Endothelial cell of umbilical vein (primary cell): ENCODE measurements at regions not wholly inside any gene's neighbourhood (a gene's known extent, or its start where the extent isn't known, plus 50 kb on each side); places are given as distances from the start of the nearest gene placed in this dataset.

Experiments
- BruUV-seq: library from RNA; stranded (reverse); fragments of 400-500 nt; replicated peaks from 2 replicates; lab custom pipeline; 2021; lab: Mats Ljungman, UMichigan
- CTCF ChIA-PET: fragments of 300-600, 350-600 bp; sonication (Branson Sonifier 250); formaldehyde crosslinking; loops from one replicate; lab custom pipeline; 2021; ENCODE audit warnings: antibody characterized with exemption, inconsistent platforms; lab: Charles Lee
- POLR2A ChIA-PET: fragments of 300-600, 350-600 bp; sonication (Branson Sonifier 250); formaldehyde crosslinking; loops from one replicate; lab custom pipeline; 2021; ENCODE audit warnings: antibody characterized with exemption, inconsistent platforms; lab: Charles Lee
- DNase-seq: peaks from one replicate; pipeline ENCODE4 v3.0.0-alpha.2; 2011; ENCODE audit warnings: low read depth, low spot score
- FAIRE-seq: peaks from 2 replicates; lab custom pipeline; 2011; peaks lifted over from hg19 to GRCh38; lab: Jason Lieb, UNC
- H2AFZ ChIP-seq: 2 replicates; pipeline ENCODE4 v1.6.0; 2012; ENCODE audit warnings: low read depth, low read length, control low read depth, inconsistent platforms
- H3K27ac ChIP-seq: 2 replicates; pipeline ENCODE4 v1.5.1; 2011; ENCODE audit warnings: low read depth, mild to moderate bottlenecking, control low read depth, low read length, moderate library complexity; ENCODE audit not compliant: insufficient read depth
- H3K27me3 ChIP-seq, 2 experiments: 2 replicates each; pipeline versions ENCODE4 v1.6.0 to v1.6.1; 2011; ENCODE audit warnings: low read length in 2 of 2, mixed read lengths in 1 of 2; ENCODE audit not compliant: control insufficient read depth in 2 of 2, insufficient read depth in 2 of 2
- H3K36me3 ChIP-seq, 2 experiments: 2 replicates in 1 of 2; 3 replicates in 1 of 2; pipeline ENCODE4 v1.5.1; 2011; ENCODE audit warnings: low read length in 2 of 2, mild to moderate bottlenecking in 1 of 2, moderate library complexity in 1 of 2; ENCODE audit not compliant: control insufficient read depth in 2 of 2, insufficient read depth in 2 of 2; ENCODE audit errors: extremely low read depth in 1 of 2
- H3K4me1 ChIP-seq: 3 replicates; pipeline ENCODE4 v1.5.1; 2011; ENCODE audit warnings: mild to moderate bottlenecking, low read length; ENCODE audit not compliant: control insufficient read depth, insufficient read depth; ENCODE audit errors: extremely low read depth
- H3K4me2 ChIP-seq: 2 replicates; pipeline ENCODE4 v1.6.1; 2011; ENCODE audit warnings: low read length, control low read depth, mixed read lengths; ENCODE audit not compliant: insufficient read depth
- H3K4me3 ChIP-seq, 3 experiments: fragments of 200-600 bp in 1 of 3; sonication (generic), shearing (Covaris generic) in 1 of 3; replicated peaks in 1 of 3; 2 replicates each; pipeline ENCODE4 v1.5.1; 2011 to 2016; ENCODE audit warnings: control low read depth in 3 of 3, low read length in 3 of 3, mild to moderate bottlenecking in 2 of 3, inconsistent platforms in 1 of 3, low read depth in 1 of 3, moderate library complexity in 1 of 3; ENCODE audit not compliant: insufficient read depth in 1 of 3
- H3K79me2 ChIP-seq: 2 replicates; pipeline ENCODE4 v1.6.0; 2012; ENCODE audit warnings: low read length, inconsistent platforms; ENCODE audit not compliant: control insufficient read depth, insufficient read depth
- H3K9ac ChIP-seq: replicated peaks from 2 replicates; pipeline ENCODE3; 2011; ENCODE audit warnings: low read length, control low read depth; ENCODE audit not compliant: insufficient read depth; ENCODE audit errors: extremely low read depth
- H3K9me1 ChIP-seq: replicated peaks from 3 replicates; pipeline ENCODE4 v1.6.0; 2011; ENCODE audit warnings: mild to moderate bottlenecking, low read length; ENCODE audit not compliant: control insufficient read depth, insufficient read depth; ENCODE audit errors: extremely low read depth
- H3K9me3 ChIP-seq: replicated peaks from 2 replicates; pipeline ENCODE4 v1.5.1; 2012; ENCODE audit warnings: low read length, inconsistent platforms; ENCODE audit not compliant: control insufficient read depth, insufficient read depth
- H4K20me1 ChIP-seq: replicated peaks from 2 replicates; pipeline ENCODE3; 2011; ENCODE audit warnings: mild to moderate bottlenecking, low read length; ENCODE audit not compliant: control insufficient read depth, insufficient read depth; ENCODE audit errors: extremely low read depth
- EZH2 ChIP-seq: IDR thresholded peaks from 2 replicates; pipeline ENCODE4 v1.6.1; 2012; ENCODE audit warnings: borderline replicate concordance, low read depth, mild to moderate bottlenecking, moderate library complexity, low read length, inconsistent platforms; ENCODE audit not compliant: severe bottlenecking
- FOS ChIP-seq: IDR thresholded peaks from 2 replicates; pipeline ENCODE4 v1.6.1; 2011; ENCODE audit warnings: mild to moderate bottlenecking, low read length, moderate library complexity, borderline replicate concordance; ENCODE audit not compliant: insufficient read depth
- GATA2 ChIP-seq: IDR thresholded peaks from 2 replicates; pipeline ENCODE4 v1.7.0; 2011; ENCODE audit warnings: low read depth, mild to moderate bottlenecking, moderate library complexity, mixed read lengths, low read length; ENCODE audit not compliant: insufficient read length, insufficient read depth
- JUN ChIP-seq: IDR thresholded peaks from 2 replicates; pipeline ENCODE4 v1.6.1; 2011; ENCODE audit warnings: borderline replicate concordance, low read depth; ENCODE audit not compliant: insufficient read length, insufficient read depth
- MYC ChIP-seq: IDR thresholded peaks from one replicate; pipeline ENCODE4 v1.6.1; 2011; ENCODE audit warnings: mild to moderate bottlenecking, low read depth, low read length
- POLR2A ChIP-seq: IDR thresholded peaks from 2 replicates; pipeline ENCODE4 v1.6.1; 2012; ENCODE audit warnings: low read depth, mild to moderate bottlenecking, control low read depth, low read length
- POLR2AphosphoS5 ChIP-seq: IDR thresholded peaks from 2 replicates; pipeline ENCODE4 v1.6.1; 2012; ENCODE audit warnings: low read depth, mild to moderate bottlenecking, control low read depth, low read length, moderate library complexity; ENCODE audit not compliant: insufficient read depth
- dilution Hi-C: fragments of 300-500 bp; cut with MboI; formaldehyde crosslinking; loops from one replicate; pipeline ENCODE4 v1.15.0; 2019; ENCODE audit warnings: low sequenced_read_pairs; ENCODE audit not compliant: extremely low pct_ligation_motif_present
- intact Hi-C: fragments of 100-400 bp; cut with micrococcal nuclease; formaldehyde crosslinking; loops from one replicate; pipeline ENCODE4 v1.10.0; 2022
- TF ChIP-seq, protein P1 (sequence below): IDR thresholded peaks from 2 replicates; pipeline ENCODE4 v1.6.1; 2011; ENCODE audit not compliant: insufficient read depth, insufficient read length
- TF ChIP-seq, protein P2 (sequence below), 2 donors: IDR thresholded peaks; 1 replicate in 1 of 2; 2 replicates in 1 of 2; pipeline ENCODE4 v1.5.1; 2011; ENCODE audit warnings: low read length in 2 of 2, mild to moderate bottlenecking in 2 of 2, moderate library complexity in 2 of 2, control low read depth in 1 of 2, inconsistent platforms in 1 of 2, low read depth in 1 of 2; ENCODE audit not compliant: insufficient read depth in 1 of 2; ENCODE audit errors: extremely low read depth in 1 of 2

GRCh38 chr4:175252642-175253041 is 334.5 kb downstream of the ADAM29 start:
- no TSS peak for BruUV-seq
- ChIA-PET CTCF (no interaction called here), POLR2A (no interaction called here)
- Histone ChIP-seq H3K4me2 (no peak overlapping the region), H3K79me2 (no peaks in the 10 kb centered on the region), H3K9me1 (no peaks in the 10 kb centered on the region), H3K27me3 (no peaks in the 10 kb centered on the region), H3K9me3 (no peaks in the 10 kb centered on the region), H3K9ac (no peak overlapping the region), H3K4me3 (no peak overlapping the region), H2AFZ (no peak overlapping the region), H3K36me3 (no peaks in the 10 kb centered on the region), H3K27ac (no peak overlapping the region), H4K20me1 (no peaks in the 10 kb centered on the region), H3K4me1 (no peaks in the 10 kb centered on the region)
- dilution Hi-C loops, result no loop called here
- TF ChIP-seq EZH2 (no peak), FOS (no peak), POLR2AphosphoS5 (no peak), POLR2A (no peak), MYC (no peak), GATA2 (no peak), JUN (no peak)
- TF ChIP-seq, protein P1, sequence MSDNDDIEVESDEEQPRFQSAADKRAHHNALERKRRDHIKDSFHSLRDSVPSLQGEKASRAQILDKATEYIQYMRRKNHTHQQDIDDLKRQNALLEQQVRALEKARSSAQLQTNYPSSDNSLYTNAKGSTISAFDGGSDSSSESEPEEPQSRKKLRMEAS, result no peak
- TF ChIP-seq, protein P2, sequence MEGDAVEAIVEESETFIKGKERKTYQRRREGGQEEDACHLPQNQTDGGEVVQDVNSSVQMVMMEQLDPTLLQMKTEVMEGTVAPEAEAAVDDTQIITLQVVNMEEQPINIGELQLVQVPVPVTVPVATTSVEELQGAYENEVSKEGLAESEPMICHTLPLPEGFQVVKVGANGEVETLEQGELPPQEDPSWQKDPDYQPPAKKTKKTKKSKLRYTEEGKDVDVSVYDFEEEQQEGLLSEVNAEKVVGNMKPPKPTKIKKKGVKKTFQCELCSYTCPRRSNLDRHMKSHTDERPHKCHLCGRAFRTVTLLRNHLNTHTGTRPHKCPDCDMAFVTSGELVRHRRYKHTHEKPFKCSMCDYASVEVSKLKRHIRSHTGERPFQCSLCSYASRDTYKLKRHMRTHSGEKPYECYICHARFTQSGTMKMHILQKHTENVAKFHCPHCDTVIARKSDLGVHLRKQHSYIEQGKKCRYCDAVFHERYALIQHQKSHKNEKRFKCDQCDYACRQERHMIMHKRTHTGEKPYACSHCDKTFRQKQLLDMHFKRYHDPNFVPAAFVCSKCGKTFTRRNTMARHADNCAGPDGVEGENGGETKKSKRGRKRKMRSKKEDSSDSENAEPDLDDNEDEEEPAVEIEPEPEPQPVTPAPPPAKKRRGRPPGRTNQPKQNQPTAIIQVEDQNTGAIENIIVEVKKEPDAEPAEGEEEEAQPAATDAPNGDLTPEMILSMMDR (IDR thresholded peaks at IDR 0.05; ENCODE audit: extremely low read depth in 1 of 2, insufficient read depth in 1 of 2, low read depth in 1 of 2, low read length in 2 of 2), result no peak
- no peak for FAIRE-seq
- intact Hi-C loops, result no loop called here
- no peak for DNase-seq
